ENCODE measurements at regions not wholly inside any gene's neighbourhood (a gene's known extent, or its start where the extent isn't known, plus 50 kb on each side); places are given as distances from the start of the nearest gene placed in this dataset.

GRCh38 chr7:155407799-155408198 is 50.1 kb upstream of the EN2 start:
- Histone ChIP-seq H2BK15ac (ENCODE audit: low read depth, low read length) (no peak overlapping the region), H3K56ac (ENCODE audit: insufficient read length, low read depth, low read length) (no peak overlapping the region), H2BK12ac (ENCODE audit: insufficient read length, low read depth, low read length) (no peak overlapping the region), H3K9ac (ENCODE audit: extremely low read depth, insufficient read length, low read length) (no peak overlapping the region), H3K23ac (ENCODE audit: insufficient read length, low read depth, low read length) (no peak overlapping the region), H3K27ac (ENCODE audit: insufficient read length, low read depth, low read length) (no peak overlapping the region), H3K14ac (ENCODE audit: insufficient read depth, low read length) (no peak overlapping the region), H3K27me3 (ENCODE audit: insufficient read depth, low read length) (no peaks in the 10 kb centered on the region), H3T11ph (ENCODE audit: low read length) (no peak overlapping the region), H3K9me3 (ENCODE audit: control insufficient read depth, low read depth, low read length) (no peaks in the 10 kb centered on the region), H4K20me1 (ENCODE audit: control insufficient read depth, insufficient read depth, insufficient read length) (peaks cover 3% of the 10 kb centered on the region), H3K23me2 (ENCODE audit: insufficient read length, low read depth, low read length, poor library complexity, severe bottlenecking) (no peaks in the 10 kb centered on the region), H2BK5ac (ENCODE audit: insufficient read length, low read length) (no peak overlapping the region), H2AFZ (ENCODE audit: low read length) (no peak overlapping the region), H3K4me2 (ENCODE audit: insufficient read depth, insufficient read length, low read length) (no peak overlapping the region), H4K5ac (ENCODE audit: insufficient read length, low read depth, low read length) (no peak overlapping the region), H3K4me1 (ENCODE audit: insufficient read depth, low read length) (no peaks in the 10 kb centered on the region; the same call in 1 of the 2 replicates), H2AK5ac (ENCODE audit: insufficient read length, low read length) (no peak overlapping the region), H2BK120ac (ENCODE audit: low read depth, low read length, poor library complexity, severe bottlenecking) (no peak overlapping the region), H4K8ac (replicated peaks; ENCODE audit: insufficient read length, low read depth, low read length) (no peak overlapping the region), H4K91ac (ENCODE audit: insufficient read length, low read depth, low read length) (no peak overlapping the region), H3K4ac (ENCODE audit: low read depth, low read length) (no peak overlapping the region), H2BK20ac (ENCODE audit: low read depth, low read length, poor library complexity, severe bottlenecking) (no peak overlapping the region), H3K79me1 (ENCODE audit: insufficient read depth, low read depth, low read length, poor library complexity, severe bottlenecking) (no peaks in the 10 kb centered on the region), H3K18ac (ENCODE audit: insufficient read length, low read depth, low read length) (no peak overlapping the region), H3K79me2 (ENCODE audit: insufficient read depth, low read length) (no peaks in the 10 kb centered on the region)
- H3K9me3 Mint-ChIP-seq, result peaks cover 2 to 9% of the 10 kb centered on the region in 2 experiments; a peak in 4 of 5 replicates
- no peak overlapping the region for H3K27ac Mint-ChIP-seq
- TF ChIP-seq, protein P1, sequence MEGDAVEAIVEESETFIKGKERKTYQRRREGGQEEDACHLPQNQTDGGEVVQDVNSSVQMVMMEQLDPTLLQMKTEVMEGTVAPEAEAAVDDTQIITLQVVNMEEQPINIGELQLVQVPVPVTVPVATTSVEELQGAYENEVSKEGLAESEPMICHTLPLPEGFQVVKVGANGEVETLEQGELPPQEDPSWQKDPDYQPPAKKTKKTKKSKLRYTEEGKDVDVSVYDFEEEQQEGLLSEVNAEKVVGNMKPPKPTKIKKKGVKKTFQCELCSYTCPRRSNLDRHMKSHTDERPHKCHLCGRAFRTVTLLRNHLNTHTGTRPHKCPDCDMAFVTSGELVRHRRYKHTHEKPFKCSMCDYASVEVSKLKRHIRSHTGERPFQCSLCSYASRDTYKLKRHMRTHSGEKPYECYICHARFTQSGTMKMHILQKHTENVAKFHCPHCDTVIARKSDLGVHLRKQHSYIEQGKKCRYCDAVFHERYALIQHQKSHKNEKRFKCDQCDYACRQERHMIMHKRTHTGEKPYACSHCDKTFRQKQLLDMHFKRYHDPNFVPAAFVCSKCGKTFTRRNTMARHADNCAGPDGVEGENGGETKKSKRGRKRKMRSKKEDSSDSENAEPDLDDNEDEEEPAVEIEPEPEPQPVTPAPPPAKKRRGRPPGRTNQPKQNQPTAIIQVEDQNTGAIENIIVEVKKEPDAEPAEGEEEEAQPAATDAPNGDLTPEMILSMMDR (conservative IDR thresholded peaks at IDR 0.05), result no peak
- H3K4me1 Mint-ChIP-seq, result peaks cover 11 to 12% of the 10 kb centered on the region in 2 experiments
- H3K27me3 Mint-ChIP-seq (ENCODE audit: low read depth), result peaks cover 60% of the 10 kb centered on the region
- 0 out of 7 replicates have a peak, but pooled peaks cover 0 to 1% (median 0%) of the 10 kb centered on the region in 3 experiments for H3K36me3 Mint-ChIP-seq (ENCODE audit: insufficient read depth in 1 of 3, low read depth in 3 of 3)
- 100% methylated on average over 1 of the region's 2 CpGs for WGBS (ENCODE audit: extremely low coverage, insufficient read length, low lambda C conversion rate)
- no peak for DNase-seq
- no peak overlapping the region for H3K4me3 Mint-ChIP-seq

Data from H9 (cell line).